ENCODE measurements at regions not wholly inside any gene's neighbourhood (a gene's known extent, or its start where the extent isn't known, plus 50 kb on each side); places are given as distances from the start of the nearest gene placed in this dataset.

DNA sequence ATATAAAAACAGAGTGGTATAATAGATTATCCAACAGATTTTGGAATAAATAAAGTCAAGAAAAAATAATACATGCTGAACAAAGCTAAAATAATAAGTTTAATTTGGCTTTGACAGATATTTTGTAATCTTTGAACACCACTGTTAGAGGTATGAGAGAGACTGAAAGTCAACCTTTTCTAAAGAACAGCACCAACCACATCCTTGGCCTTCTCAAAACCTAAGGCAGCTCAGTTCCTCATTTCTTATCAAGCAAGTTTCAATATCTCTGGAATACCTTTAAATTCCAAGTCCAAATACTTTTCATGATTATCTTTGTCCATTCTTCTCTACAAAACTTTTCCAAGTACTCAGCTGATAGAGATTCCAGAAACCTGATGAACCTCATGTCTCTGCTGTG lies 1603.8 kb downstream of the CDH8 start:
- TF ChIP-seq, protein P1, sequence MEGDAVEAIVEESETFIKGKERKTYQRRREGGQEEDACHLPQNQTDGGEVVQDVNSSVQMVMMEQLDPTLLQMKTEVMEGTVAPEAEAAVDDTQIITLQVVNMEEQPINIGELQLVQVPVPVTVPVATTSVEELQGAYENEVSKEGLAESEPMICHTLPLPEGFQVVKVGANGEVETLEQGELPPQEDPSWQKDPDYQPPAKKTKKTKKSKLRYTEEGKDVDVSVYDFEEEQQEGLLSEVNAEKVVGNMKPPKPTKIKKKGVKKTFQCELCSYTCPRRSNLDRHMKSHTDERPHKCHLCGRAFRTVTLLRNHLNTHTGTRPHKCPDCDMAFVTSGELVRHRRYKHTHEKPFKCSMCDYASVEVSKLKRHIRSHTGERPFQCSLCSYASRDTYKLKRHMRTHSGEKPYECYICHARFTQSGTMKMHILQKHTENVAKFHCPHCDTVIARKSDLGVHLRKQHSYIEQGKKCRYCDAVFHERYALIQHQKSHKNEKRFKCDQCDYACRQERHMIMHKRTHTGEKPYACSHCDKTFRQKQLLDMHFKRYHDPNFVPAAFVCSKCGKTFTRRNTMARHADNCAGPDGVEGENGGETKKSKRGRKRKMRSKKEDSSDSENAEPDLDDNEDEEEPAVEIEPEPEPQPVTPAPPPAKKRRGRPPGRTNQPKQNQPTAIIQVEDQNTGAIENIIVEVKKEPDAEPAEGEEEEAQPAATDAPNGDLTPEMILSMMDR (IDR thresholded peaks at IDR 0.05): no peak
- no peak for TF ChIP-seq TCF7L2 (IDR thresholded peaks at IDR 0.05; ENCODE audit: low read depth, low read length)
- no peak for TF ChIP-seq SIN3A (IDR thresholded peaks at IDR 0.05; ENCODE audit: borderline replicate concordance, insufficient read depth, low read depth, low read length)
- TF ChIP-seq POLR2AphosphoS5 (IDR thresholded peaks at IDR 0.05; ENCODE audit: low read depth, low read length): no peak

Measured in Panc1 (cell line).